ENCODE measurements at regions not wholly inside any gene's neighbourhood (a gene's known extent, or its start where the extent isn't known, plus 50 kb on each side); places are given as distances from the start of the nearest gene placed in this dataset.
"Not testable (repeated sequence)": the region's sequence is repeated elsewhere in the genome, so short reads cannot be mapped to it uniquely, and the experiment has no call there.

GRCh38 chr3:59170166-59170565 is 120.3 kb upstream of the CFAP20DC start:
- DNase-seq: not testable (repeated sequence)

GRCh38 chr3:59167756-59168155 is 117.9 kb upstream of the CFAP20DC start:
- no peak for DNase-seq

GRCh38 chr3:59163953-59164352 is 114.1 kb upstream of the CFAP20DC start:
- DNase-seq: no peak

DNA sequence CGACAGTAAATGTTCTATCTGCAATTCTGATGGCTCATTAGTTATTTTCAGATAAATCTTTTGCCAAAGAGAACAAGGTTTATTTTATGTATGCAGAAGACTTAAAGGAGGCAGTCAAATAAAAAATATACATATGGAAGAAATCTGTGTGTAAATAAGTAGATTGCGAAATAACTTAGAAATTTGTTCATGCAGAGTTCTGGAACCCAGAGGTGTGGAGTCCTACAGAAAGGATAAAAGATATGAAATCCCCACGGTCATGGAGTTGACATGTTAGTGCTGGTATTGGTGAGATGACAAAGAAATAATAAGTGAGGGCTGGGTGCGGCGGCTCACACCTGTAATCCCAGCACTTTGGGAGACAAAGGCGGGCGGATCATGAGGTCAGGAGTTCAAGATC is 111.2 kb upstream of the CFAP20DC start:
- no peak for DNase-seq

GRCh38 chr3:59160133-59160746 is 110.4 kb upstream of the CFAP20DC start:
- no peak for DNase-seq

DNA sequence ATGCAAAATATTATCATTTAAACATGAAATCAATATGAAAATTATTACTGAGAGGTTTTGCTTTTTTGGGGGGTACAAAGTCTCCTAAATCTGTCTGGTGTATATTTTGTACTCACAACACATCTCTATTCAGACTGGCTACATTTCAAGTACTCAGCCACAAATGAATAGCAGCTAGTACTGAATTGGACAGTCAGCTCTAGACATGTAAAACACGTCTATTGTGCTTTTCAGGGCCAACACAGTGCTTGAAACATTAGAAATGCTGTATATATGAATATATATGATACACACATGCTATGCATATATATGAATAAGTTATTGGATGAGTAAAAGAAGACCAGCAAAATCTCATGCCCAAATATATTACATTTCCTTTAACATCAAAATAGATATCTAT is 103.8 kb upstream of the CFAP20DC start:
- no peak for DNase-seq

DNA sequence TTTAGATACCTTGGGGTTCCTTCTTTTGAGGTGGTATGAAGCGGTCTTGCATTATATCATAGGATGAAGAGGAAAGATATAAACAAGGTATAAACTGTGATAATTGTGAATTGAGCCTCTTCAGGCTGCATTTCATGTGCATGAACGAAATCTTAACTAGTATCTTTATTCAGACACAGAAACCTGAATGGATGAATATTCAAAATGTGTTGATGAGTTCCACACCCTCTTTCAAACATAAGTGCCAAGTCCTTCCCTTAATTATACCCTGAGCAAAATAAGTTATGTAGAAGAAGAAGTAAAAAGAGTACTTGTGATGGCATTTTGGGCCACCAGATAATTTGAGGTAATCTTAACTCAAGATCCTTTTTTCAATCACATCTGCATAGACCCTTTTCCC is 103.1 kb upstream of the CFAP20DC start:
- DNase-seq: no peak

DNA sequence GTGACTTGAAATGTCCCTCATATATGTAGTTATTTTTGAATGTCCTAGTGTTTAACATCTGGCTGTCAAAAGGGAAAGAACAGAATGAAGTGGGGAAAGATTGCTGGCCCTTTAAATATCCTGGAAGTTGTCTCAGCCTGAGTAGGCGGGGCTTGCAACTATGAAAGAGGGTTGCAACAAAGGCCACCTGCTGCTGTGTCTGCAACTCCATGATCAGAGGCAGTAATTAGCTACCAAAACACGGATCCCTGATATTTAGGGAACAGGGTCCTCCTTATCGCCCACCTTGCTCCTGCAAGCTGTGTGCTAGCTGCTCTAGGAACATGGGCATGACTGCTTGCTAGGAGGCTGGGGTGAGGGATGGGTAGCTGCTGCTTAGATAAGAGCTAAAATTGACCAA is 100.2 kb upstream of the CFAP20DC start:
- no peak for DNase-seq

GRCh38 chr3:59149166-59149565 is 99.3 kb upstream of the CFAP20DC start:
- no peak for DNase-seq

DNA sequence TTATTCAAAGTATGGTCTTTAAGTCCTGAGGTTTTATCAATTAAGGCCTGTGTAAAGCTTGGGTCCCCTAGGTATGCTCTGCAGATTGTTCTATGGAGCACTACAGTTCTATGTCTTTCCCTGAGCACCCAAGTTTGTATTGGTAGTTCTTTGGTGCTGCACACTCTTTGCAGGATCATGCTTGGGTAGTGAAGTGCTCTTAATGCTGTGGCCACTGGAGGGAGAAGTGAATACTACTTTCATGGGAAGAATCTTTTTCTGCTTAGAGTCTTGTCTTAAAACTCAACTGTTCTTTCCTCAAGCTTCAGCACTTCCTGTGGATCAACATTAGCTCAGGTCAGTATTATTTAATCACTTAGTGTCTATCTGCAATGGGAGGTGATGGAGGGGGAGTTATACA is 93.6 kb upstream of the CFAP20DC start:
- DNase-seq: no peak

DNA sequence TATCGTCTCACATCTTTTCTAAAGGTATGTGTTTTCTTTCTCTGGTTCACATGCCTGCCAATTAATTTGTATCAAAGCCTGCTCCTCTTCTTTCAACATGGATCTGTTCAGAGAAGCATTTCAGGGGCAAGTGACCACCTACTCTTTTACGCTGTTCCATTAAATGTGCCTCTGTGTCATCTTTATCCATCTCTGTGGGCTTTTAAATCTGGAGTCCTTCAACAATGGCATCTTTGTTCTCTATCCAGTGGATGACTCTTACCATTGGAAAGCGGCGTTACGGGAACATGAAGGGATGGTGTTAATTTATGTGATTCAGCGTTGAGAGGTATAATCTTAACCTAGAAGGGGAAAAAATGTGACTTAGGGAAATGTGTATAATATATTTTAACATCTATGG is 92.7 kb upstream of the CFAP20DC start:
- DNase-seq: no peak

GRCh38 chr3:59138966-59139365 is 89.1 kb upstream of the CFAP20DC start:
- no peak for DNase-seq

DNA sequence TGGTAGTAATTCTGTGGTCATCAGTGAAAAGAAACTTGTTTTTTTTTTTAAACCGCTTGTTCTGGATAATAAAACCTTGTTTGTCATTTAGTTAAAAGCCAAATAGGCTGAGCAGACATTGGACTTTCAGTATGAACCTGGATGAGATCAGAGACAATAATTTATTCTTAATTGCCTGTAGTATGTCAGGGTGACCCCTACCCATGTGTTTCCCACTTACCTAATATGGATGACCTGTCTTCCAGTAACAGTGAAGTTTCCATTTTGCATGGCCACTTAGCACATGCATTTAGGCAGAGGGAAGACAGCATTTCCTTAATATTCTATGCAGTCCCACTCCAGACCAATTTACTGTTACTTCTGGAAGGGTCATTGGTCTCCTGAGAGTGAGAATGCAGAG is 87.6 kb upstream of the CFAP20DC start:
- DNase-seq: no peak

DNA sequence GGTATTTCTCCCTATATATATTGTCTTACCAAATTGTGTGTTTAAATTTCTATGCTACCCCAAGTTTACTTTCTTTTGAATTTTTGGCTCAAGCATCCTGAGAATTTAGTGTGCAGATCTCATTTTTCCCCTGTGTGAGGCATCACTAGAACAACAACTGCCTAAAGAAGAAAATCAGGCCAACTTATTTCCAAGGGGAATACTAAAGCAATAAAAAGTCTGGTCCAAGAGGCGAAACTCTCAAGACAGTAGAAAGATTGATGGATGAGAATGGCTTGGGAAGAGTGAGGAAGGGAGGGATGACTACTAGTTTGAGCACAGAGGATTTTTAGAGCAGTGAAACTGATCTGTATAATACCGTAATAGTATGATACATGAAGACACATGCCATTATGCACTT is 86.3 kb upstream of the CFAP20DC start:
- DNase-seq: no peak

DNA sequence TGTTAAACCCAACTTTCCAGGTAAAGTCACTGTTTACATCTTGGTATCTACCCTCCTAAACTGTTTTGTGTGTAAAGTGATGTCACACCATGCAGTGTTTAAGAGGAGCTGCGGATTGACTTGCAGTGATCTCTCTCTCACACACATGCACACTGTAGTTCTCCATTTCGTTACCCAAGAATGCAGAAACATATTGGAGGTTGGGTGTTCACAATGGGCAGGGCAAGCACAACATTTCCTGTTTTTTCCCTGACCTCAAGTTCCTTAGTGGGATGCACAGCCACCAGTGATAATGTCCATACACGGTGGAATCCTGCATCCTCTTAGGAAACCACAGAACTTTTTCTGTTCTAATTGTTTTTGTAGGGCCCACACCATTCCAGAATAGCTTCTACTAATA is 85.3 kb upstream of the CFAP20DC start:
- DNase-seq: no peak

DNA sequence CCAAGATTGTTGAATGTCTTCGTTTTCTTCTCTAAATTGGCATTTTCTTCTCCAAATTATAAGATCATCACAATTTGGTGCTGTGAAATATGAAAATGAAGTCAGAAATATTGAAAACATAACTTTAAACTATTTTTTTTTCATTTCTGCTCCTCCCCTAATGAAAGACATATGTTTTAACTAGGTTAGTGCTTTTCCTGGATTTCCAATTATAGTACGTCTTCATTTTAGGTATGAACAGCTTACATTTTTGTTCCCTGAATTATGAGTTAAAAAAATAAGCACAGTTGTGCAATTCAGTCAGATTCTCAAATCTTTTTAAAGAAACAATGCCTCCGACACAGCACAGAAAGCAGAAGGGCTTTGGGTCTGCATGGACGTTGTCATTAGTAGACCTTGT is 83.5 kb upstream of the CFAP20DC start:
- no peak for DNase-seq

GRCh38 chr3:59131016-59131766 is 81.4 kb upstream of the CFAP20DC start:
- DNase-seq: no peak

- no peak for DNase-seq
These were observed 78.9 kb upstream of the CFAP20DC start for GRCh38 chr3:59128685-59129084.

- no peak for DNase-seq
These were observed 77.2 kb upstream of the CFAP20DC start for GRCh38 chr3:59127071-59127470.

DNA sequence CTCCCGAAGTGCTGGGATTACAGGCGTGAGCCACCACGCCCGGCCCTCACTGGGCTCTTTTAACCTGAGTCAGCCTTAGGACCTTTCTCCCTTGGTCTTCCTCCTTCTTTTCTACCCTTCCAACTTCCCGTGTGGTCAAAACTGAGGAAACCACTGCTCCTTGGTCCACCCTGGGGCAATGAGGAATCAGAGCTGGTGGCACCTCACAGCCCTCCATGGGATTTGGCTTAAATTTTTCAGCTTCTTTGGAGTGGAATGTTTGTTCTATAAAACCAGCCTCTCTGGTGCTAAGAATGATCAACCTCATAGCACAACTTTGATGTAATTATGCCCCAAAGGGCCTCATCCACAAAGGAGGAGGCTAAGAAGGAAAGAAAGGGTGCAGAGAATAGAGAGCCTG is 76.6 kb upstream of the CFAP20DC start:
- DNase-seq: no peak

DNA sequence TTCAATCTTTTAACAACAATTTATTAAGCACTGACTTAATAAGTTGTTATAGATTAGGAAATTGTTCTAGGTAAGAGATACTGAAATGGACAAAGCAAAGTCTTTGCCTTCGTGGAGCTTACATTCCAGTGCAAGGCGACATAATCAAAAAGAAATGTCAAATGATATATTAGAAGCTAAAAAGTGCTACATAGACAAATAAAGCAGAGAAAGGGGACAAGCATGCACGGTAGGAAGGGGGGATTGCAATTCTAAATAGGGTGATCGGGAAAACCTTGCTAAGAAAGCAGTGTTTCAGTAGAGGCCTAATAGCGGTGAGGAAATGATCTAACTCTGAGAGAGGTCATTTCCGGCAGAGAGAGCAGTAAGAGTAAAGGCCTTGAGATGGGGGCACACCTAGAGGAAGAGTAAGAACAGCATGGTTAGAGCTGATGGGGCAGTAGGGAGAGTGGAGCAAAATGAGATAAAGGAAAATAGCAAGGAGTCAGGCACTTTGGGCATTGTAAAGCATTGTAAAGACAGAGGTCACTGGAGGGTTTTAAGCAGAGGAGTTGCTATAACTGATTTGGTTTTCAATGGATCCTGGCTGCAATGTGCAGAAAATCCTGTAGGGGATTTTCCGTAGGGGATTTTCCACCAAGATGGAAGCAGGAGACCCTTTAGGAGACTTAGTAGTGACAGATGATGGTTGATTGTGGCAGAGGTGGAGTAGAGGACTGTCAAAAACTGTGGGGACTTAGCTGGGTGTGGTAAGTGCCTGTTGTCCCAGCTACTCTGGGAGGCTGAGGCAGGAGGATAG is 71.7 kb upstream of the CFAP20DC start:
- DNase-seq: no peak

DNA sequence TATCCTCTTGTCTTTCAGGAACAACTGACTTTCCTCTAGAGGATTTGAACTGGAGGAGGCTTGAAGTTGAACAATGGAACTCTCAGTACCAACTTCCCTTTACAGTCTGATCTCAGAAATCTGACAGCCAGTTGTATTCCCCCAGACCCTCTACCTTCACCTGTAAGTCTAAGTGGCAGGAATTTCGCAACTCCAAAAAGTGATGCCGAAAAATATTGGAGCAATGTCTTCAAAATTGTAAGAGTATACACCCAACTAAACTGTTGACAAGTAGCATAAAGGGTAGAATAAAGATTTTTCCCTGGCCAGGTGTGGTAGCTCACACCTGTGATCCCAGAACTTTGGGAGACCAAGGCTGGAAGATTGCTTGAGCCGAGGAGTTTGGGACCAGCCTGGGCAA is 69.1 kb upstream of the CFAP20DC start:
- no peak for DNase-seq

- no peak for DNase-seq
These were observed 67.6 kb upstream of the CFAP20DC start for GRCh38 chr3:59117396-59117795.

DNA sequence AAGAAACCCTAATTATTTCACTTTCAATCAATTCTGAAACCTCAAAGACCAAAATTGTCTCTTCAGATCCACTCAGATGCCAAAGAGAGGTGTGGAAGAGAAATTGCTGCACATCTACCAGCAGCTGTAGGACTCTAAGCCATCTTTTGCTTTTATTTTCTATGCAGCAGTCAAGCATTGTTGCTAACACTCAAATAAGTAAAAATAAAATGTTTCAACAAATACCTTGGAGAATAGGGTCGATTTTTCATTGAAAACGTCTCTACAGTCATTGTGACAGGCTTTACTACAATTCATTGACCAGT is 66.4 kb upstream of the CFAP20DC start:
- DNase-seq: peak; percentile 5
